ENCODE measurements at regions not wholly inside any gene's neighbourhood (a gene's known extent, or its start where the extent isn't known, plus 50 kb on each side); places are given as distances from the start of the nearest gene placed in this dataset.

GRCh38 chr11:8807544-8808225 is 103.3 kb upstream of the AKIP1 start:
- Mint-ChIP-seq H3K9me3 (ENCODE audit: unreplicated experiment) (no peaks in the 10 kb centered on the region), H3K27ac (ENCODE audit: unreplicated experiment) (peak overlapping the region; percentile 96), H3K4me3 (ENCODE audit: unreplicated experiment) (peak overlapping the region; percentile 84), H3K4me1 (ENCODE audit: unreplicated experiment) (peaks cover 7% of the 10 kb centered on the region), H3K27me3 (ENCODE audit: unreplicated experiment) (no peaks in the 10 kb centered on the region), H3K36me3 (ENCODE audit: unreplicated experiment) (peaks cover 15% of the 10 kb centered on the region)
- no peak for DNase-seq (ENCODE audit: extremely low spot score, unreplicated experiment)
- no peak for TF ChIP-seq CTCF (IDR thresholded peaks at IDR 0.05)

- DNase-seq (ENCODE audit: extremely low spot score, unreplicated experiment) = no peak
- H3K36me3 Mint-ChIP-seq (ENCODE audit: unreplicated experiment) = peaks cover 15% of the 10 kb centered on the region
- peak overlapping the region; percentile 84 for H3K4me3 Mint-ChIP-seq (ENCODE audit: unreplicated experiment)
- peaks cover 7% of the 10 kb centered on the region for H3K4me1 Mint-ChIP-seq (ENCODE audit: unreplicated experiment)
- no peaks in the 10 kb centered on the region for H3K9me3 Mint-ChIP-seq (ENCODE audit: unreplicated experiment)
- no peaks in the 10 kb centered on the region for H3K27me3 Mint-ChIP-seq (ENCODE audit: unreplicated experiment)
- peak overlapping the region; percentile 96 for H3K27ac Mint-ChIP-seq (ENCODE audit: unreplicated experiment)
- no peak for TF ChIP-seq CTCF (IDR thresholded peaks at IDR 0.05)
These were observed 102.8 kb upstream of the AKIP1 start for GRCh38 chr11:8808226-8808585.

GRCh38 chr11:8809241-8809938 is 101.6 kb upstream of the AKIP1 start:
- Mint-ChIP-seq H3K4me1 (ENCODE audit: unreplicated experiment) (peaks cover 7% of the 10 kb centered on the region), H3K27ac (ENCODE audit: unreplicated experiment) (peak overlapping the region; percentile 96), H3K27me3 (ENCODE audit: unreplicated experiment) (no peaks in the 10 kb centered on the region), H3K9me3 (ENCODE audit: unreplicated experiment) (no peaks in the 10 kb centered on the region), H3K36me3 (ENCODE audit: unreplicated experiment) (peaks cover 15% of the 10 kb centered on the region), H3K4me3 (ENCODE audit: unreplicated experiment) (peak overlapping the region; percentile 84)
- no peak for TF ChIP-seq CTCF (IDR thresholded peaks at IDR 0.05)
- DNase-seq (ENCODE audit: extremely low spot score, unreplicated experiment) = no peak

- Mint-ChIP-seq H3K4me3 (ENCODE audit: unreplicated experiment) (peak overlapping the region; percentile 84), H3K27ac (ENCODE audit: unreplicated experiment) (peak overlapping the region; percentile 96), H3K27me3 (ENCODE audit: unreplicated experiment) (no peaks in the 10 kb centered on the region), H3K36me3 (ENCODE audit: unreplicated experiment) (peaks cover 15% of the 10 kb centered on the region), H3K4me1 (ENCODE audit: unreplicated experiment) (peaks cover 7% of the 10 kb centered on the region), H3K9me3 (ENCODE audit: unreplicated experiment) (no peaks in the 10 kb centered on the region)
- DNase-seq (ENCODE audit: extremely low spot score, unreplicated experiment) = no peak
- TF ChIP-seq CTCF (IDR thresholded peaks at IDR 0.05) = no peak
These were observed 101.0 kb upstream of the AKIP1 start for GRCh38 chr11:8809939-8810539.

Data from osteocyte (in vitro differentiated cells).